Fibroblast of skin of right quadriceps (primary cell): ENCODE measurements at regions not wholly inside any gene's neighbourhood (a gene's known extent, or its start where the extent isn't known, plus 50 kb on each side); places are given as distances from the start of the nearest gene placed in this dataset.

Experiments used
- DNase-seq: peaks from one replicate; pipeline ENCODE4 v3.0.0-alpha.2; 2013

GRCh38 chr4:152109531-152110509 is 349.0 kb upstream of the GATB start:
- peak; percentile 17 for DNase-seq

GRCh38 chr4:152107736-152108500 is 347.1 kb upstream of the GATB start:
- no peak for DNase-seq

- DNase-seq: no peak
These were observed 346.0 kb upstream of the GATB start for GRCh38 chr4:152106781-152107321.

GRCh38 chr4:152106113-152106763 is 345.4 kb upstream of the GATB start:
- DNase-seq: peak; percentile 97

GRCh38 chr4:152104901-152105357 is 344.1 kb upstream of the GATB start:
- no peak for DNase-seq

GRCh38 chr4:152104356-152104755 is 343.5 kb upstream of the GATB start:
- DNase-seq: no peak

GRCh38 chr4:152103181-152103901 is 342.5 kb upstream of the GATB start:
- no peak for DNase-seq

- no peak for DNase-seq
These were observed 341.7 kb upstream of the GATB start for GRCh38 chr4:152102436-152103000.

- peak; percentile 75 for DNase-seq
These were observed 341.0 kb upstream of the GATB start for GRCh38 chr4:152101556-152102435.

GRCh38 chr4:152100379-152101201 is 339.8 kb upstream of the GATB start:
- DNase-seq: no peak

- no peak for DNase-seq
These were observed 339.2 kb upstream of the GATB start for GRCh38 chr4:152099981-152100378.

GRCh38 chr4:152099555-152099954 is 338.7 kb upstream of the GATB start:
- DNase-seq: no peak

- no peak for DNase-seq
These were observed 338.2 kb upstream of the GATB start for GRCh38 chr4:152099061-152099425.

GRCh38 chr4:152098365-152099060 is 337.7 kb upstream of the GATB start:
- no peak for DNase-seq

GRCh38 chr4:152097371-152097770 is 336.6 kb upstream of the GATB start:
- no peak for DNase-seq

- peak; percentile 39 for DNase-seq
These were observed 334.9 kb upstream of the GATB start for GRCh38 chr4:152095701-152096070.

GRCh38 chr4:152094970-152095700 is 334.3 kb upstream of the GATB start:
- peak; percentile 63 for DNase-seq

- no peak for DNase-seq
These were observed 330.6 kb upstream of the GATB start for GRCh38 chr4:152091405-152091804.

GRCh38 chr4:152090543-152090942 is 329.7 kb upstream of the GATB start:
- DNase-seq: peak; percentile 88
